ENCODE measurements at regions not wholly inside any gene's neighbourhood (a gene's known extent, or its start where the extent isn't known, plus 50 kb on each side); places are given as distances from the start of the nearest gene placed in this dataset.

GRCh38 chr11:8326337-8326736, 62.7 kb upstream of the LMO1 start:
- H3K4me3 ChIP-seq (replicated peaks in 1 of 3; ENCODE audit: insufficient read depth in 1 of 3, low read depth in 2 of 3, low read length in 3 of 3), result no peak overlapping the region
- H3K36me3 ChIP-seq (replicated peaks in 1 of 2; ENCODE audit: control insufficient read depth in 1 of 2, insufficient read depth in 2 of 2, low read length in 2 of 2), result no peaks in the 10 kb centered on the region
- intact Hi-C loops (cut with micrococcal nuclease; ENCODE audit: unreplicated experiment) (no loop called here), in situ Hi-C loops (cut with HindIII; ENCODE audit: extremely low pct_ligation_motif_present, low pct_unique_long_range_greater_than_20kb) (no loop called here)
- no peaks in the 10 kb centered on the region for H3K9me3 ChIP-seq (ENCODE audit: low read length)
- no peak for ATAC-seq
- no peak overlapping the region for H3K4me2 ChIP-seq (ENCODE audit: low read depth, low read length)
- no peak for DNase-seq (ENCODE audit: low spot score)
- no peak overlapping the region for H3K9ac ChIP-seq (ENCODE audit: insufficient read depth, low read depth, low read length)
- ChIA-PET POLR2A (no interaction called here), CTCF (ENCODE audit: low intra/inter-chr PET ratio, low total read pairs) (no interaction called here)
- H2AFZ ChIP-seq (ENCODE audit: low read length), result no peak overlapping the region
- no TSS peak for BruUV-seq (replicated peaks)
- WGBS (ENCODE audit: low lambda C conversion rate), result 0% methylated on average over 1 of the region's 3 CpGs
- no peak for FAIRE-seq
- peaks cover 2 to 14% of the 10 kb centered on the region in 2 experiments; a peak in 3 of 5 replicates for H3K27me3 ChIP-seq (ENCODE audit: control insufficient read depth in 1 of 2, insufficient read depth in 2 of 2, low read length in 2 of 2)
- TF ChIP-seq ZNF776 (CRISPR knock-in tag; IDR thresholded peaks at IDR 0.05), result no peak
- TF ChIP-seq MTF2 (CRISPR knock-in tag; IDR thresholded peaks at IDR 0.05; ENCODE audit: borderline replicate concordance), result no peak
- TF ChIP-seq RAD51 (IDR thresholded peaks at IDR 0.05; ENCODE audit: borderline replicate concordance), result no peak
- no peak for TF ChIP-seq THRA (CRISPR knock-in tag; IDR thresholded peaks at IDR 0.05; ENCODE audit: borderline replicate concordance)
- TF ChIP-seq HIVEP1 (CRISPR knock-in tag; IDR thresholded peaks at IDR 0.05), result no peak
- no peak for TF ChIP-seq POLR2AphosphoS2 (IDR thresholded peaks at IDR 0.05; ENCODE audit: low read depth, low read length)
- TF ChIP-seq WIZ (CRISPR knock-in tag; IDR thresholded peaks at IDR 0.05), result no peak
- H3K4me1 ChIP-seq (ENCODE audit: insufficient read depth, low read length), result no peaks in the 10 kb centered on the region
- no peaks in the 10 kb centered on the region for H3K79me2 ChIP-seq (ENCODE audit: insufficient read depth, low read length)
- H4K20me1 ChIP-seq (ENCODE audit: insufficient read depth, low read length), result no peaks in the 10 kb centered on the region
- no peak overlapping the region for H3K27ac ChIP-seq (ENCODE audit: extremely low read length, insufficient read depth, low read length)

- CTCF ChIA-PET (ENCODE audit: low intra/inter-chr PET ratio, low total read pairs), result no interaction called here
- POLR2A ChIA-PET, result no interaction called here
These were observed 62.1 kb upstream of the LMO1 start for GRCh38 chr11:8325591-8326304.

More at GRCh38 chr11:8325591-8326304, 62.1 kb upstream of the LMO1 start:
- Histone ChIP-seq H3K4me2 (ENCODE audit: low read depth, low read length) (no peak overlapping the region), H2AFZ (ENCODE audit: low read length) (no peak overlapping the region), H3K27me3 (ENCODE audit: control insufficient read depth in 1 of 2, insufficient read depth in 2 of 2, low read length in 2 of 2) (peaks cover 2 to 14% of the 10 kb centered on the region in 2 experiments; a peak in 3 of 5 replicates), H3K79me2 (ENCODE audit: insufficient read depth, low read length) (no peaks in the 10 kb centered on the region), H3K9ac (ENCODE audit: insufficient read depth, low read depth, low read length) (no peak overlapping the region), H4K20me1 (ENCODE audit: insufficient read depth, low read length) (no peaks in the 10 kb centered on the region), H3K4me1 (ENCODE audit: insufficient read depth, low read length) (no peaks in the 10 kb centered on the region), H3K27ac (ENCODE audit: extremely low read length, insufficient read depth, low read length) (no peak overlapping the region), H3K9me3 (ENCODE audit: low read length) (no peaks in the 10 kb centered on the region), H3K36me3 (replicated peaks in 1 of 2; ENCODE audit: control insufficient read depth in 1 of 2, insufficient read depth in 2 of 2, low read length in 2 of 2) (no peaks in the 10 kb centered on the region), H3K4me3 (replicated peaks in 1 of 3; ENCODE audit: insufficient read depth in 1 of 3, low read depth in 2 of 3, low read length in 3 of 3) (no peak overlapping the region)
- in situ Hi-C loops (cut with HindIII; ENCODE audit: extremely low pct_ligation_motif_present, low pct_unique_long_range_greater_than_20kb), result no loop called here
- no peak for FAIRE-seq
- DNase-seq (ENCODE audit: low spot score), result no peak
- no peak for ATAC-seq
- intact Hi-C loops (cut with micrococcal nuclease; ENCODE audit: unreplicated experiment), result no loop called here
- TF ChIP-seq ZNF484 (CRISPR knock-in tag; IDR thresholded peaks at IDR 0.05; ENCODE audit: borderline replicate concordance, low read depth) (no peak), SNRNP70 (IDR thresholded peaks at IDR 0.05; ENCODE audit: low read depth, low read length) (no peak), MXD1 (CRISPR knock-in tag; IDR thresholded peaks at IDR 0.05) (no peak)
- BruUV-seq (replicated peaks), result no TSS peak
- WGBS (ENCODE audit: low lambda C conversion rate), result 0% methylated on average over 6 of the region's 9 CpGs

Data from HepG2 (cell line).